ENCODE measurements at regions not wholly inside any gene's neighbourhood (a gene's known extent, or its start where the extent isn't known, plus 50 kb on each side); places are given as distances from the start of the nearest gene placed in this dataset.

GRCh38 chr2:200748779-200749178 lies 62.9 kb upstream of the BZW1 start:
- TF ChIP-seq CTCF (conservative IDR thresholded peaks at IDR 0.05; ENCODE audit: low read length), result no peak
- TF ChIP-seq EZH2phosphoT487 (IDR thresholded peaks at IDR 0.05; ENCODE audit: borderline replicate concordance, low read depth, low read length), result no peak
